ENCODE measurements at regions not wholly inside any gene's neighbourhood (a gene's known extent, or its start where the extent isn't known, plus 50 kb on each side); places are given as distances from the start of the nearest gene placed in this dataset.

DNA sequence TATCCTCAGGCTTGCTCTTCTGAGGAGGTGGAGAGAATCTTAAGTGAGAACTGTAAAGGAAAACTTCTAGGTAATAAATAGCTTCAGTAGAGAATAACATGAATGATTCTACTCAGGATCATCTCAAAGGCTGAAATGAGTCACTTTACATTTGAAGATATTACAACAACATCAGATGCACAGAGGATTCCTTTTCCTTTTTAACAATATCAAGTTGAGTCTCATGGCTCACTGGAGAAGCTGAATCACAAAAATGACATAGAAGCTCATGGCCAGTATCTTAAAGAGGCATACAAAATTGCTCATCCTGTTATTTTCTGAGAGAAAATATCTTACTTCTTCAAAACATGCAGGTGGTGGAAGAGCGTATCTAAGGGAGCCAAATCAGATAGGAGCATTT, 72.5 kb upstream of the EMCN start:
- H3K9ac ChIP-seq (ENCODE audit: low read depth, low read length, poor library complexity): no peak overlapping the region
- no peaks in the 10 kb centered on the region for H3K36me3 ChIP-seq (replicated peaks in 1 of 2; ENCODE audit: control insufficient read depth in 2 of 2, insufficient read depth in 2 of 2, low read length in 2 of 2)
- H2AFZ ChIP-seq (ENCODE audit: low read length): no peak overlapping the region
- H2BK15ac ChIP-seq (ENCODE audit: low read length): no peak overlapping the region
- H3K4ac ChIP-seq (ENCODE audit: low read length): no peak overlapping the region
- no peak overlapping the region for H2AK5ac ChIP-seq (ENCODE audit: low read depth, low read length)
- no peak overlapping the region for H3K4me3 ChIP-seq (ENCODE audit: low read length in 2 of 2)
- no peak for DNase-seq (ENCODE audit: low spot score)
- H4K91ac ChIP-seq (ENCODE audit: low read depth, low read length, poor library complexity): no peak overlapping the region
- no peaks in the 10 kb centered on the region for H3K27me3 ChIP-seq (ENCODE audit: control insufficient read depth in 3 of 3, insufficient read depth in 3 of 3, low read depth in 1 of 3, low read length in 3 of 3)
- H3K4me1 ChIP-seq (ENCODE audit: control insufficient read depth in 2 of 2, insufficient read depth in 1 of 2, low read depth in 1 of 2, low read length in 2 of 2): no peaks in the 10 kb centered on the region
- no peak overlapping the region for H2BK5ac ChIP-seq (ENCODE audit: low read length)
- H3K9me3 ChIP-seq (replicated peaks in 1 of 2; ENCODE audit: control insufficient read depth in 2 of 2, insufficient read depth in 1 of 2, low read depth in 1 of 2, low read length in 2 of 2): no peaks in the 10 kb centered on the region
- H2BK12ac ChIP-seq (ENCODE audit: low read length): no peak overlapping the region
- no peak overlapping the region for H3K27ac ChIP-seq (replicated peaks; ENCODE audit: low read length)
- no peak overlapping the region for H2BK120ac ChIP-seq (ENCODE audit: low read depth, low read length)
- H3K4me2 ChIP-seq (ENCODE audit: insufficient read depth, low read length, poor library complexity, severe bottlenecking): no peak overlapping the region
- no peak overlapping the region for H3K14ac ChIP-seq (ENCODE audit: low read length)
- no peak overlapping the region for H3K23ac ChIP-seq (ENCODE audit: low read depth, low read length, poor library complexity)
- H4K8ac ChIP-seq (ENCODE audit: low read depth, low read length): no peak overlapping the region
- no peaks in the 10 kb centered on the region for H3K79me1 ChIP-seq (ENCODE audit: low read depth, low read length)
- WGBS, 2 donors (ENCODE audit: extremely low coverage in 2 of 2, insufficient read length in 2 of 2, insufficient replicate concordance in 1 of 2): no CpG with 5 or more reads among the region's 1 CpG
- H3K18ac ChIP-seq (ENCODE audit: low read length): no peak overlapping the region

GRCh38 chr4:100588076-100588475, 70.3 kb upstream of the EMCN start:
- no peaks in the 10 kb centered on the region for H3K79me1 ChIP-seq (ENCODE audit: low read depth, low read length)
- no peak for DNase-seq (ENCODE audit: low spot score)
- no peak overlapping the region for H4K91ac ChIP-seq (ENCODE audit: low read depth, low read length, poor library complexity)

DNA sequence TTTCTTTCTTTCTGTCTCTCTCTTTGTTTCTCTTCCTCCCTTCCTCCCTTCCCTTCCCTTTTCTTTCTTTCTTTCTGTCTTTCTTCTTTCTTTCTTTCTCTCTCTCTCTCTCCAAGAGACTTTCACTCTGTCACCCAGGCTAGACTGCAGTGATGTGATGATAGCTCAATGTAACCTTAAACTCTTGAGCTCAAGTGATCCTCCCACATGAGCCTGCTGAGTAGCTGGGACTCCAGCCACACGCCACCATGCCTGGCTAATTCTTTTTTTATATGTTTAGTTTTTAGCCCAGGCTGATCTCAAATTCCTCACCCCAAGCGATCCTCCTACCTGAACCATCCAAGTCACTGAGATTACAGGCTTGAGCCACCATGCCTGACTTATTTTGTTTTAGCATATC, 64.3 kb upstream of the EMCN start:
- Histone ChIP-seq H3K36me3 (replicated peaks in 1 of 2; ENCODE audit: control insufficient read depth in 2 of 2, insufficient read depth in 2 of 2, low read length in 2 of 2) (no peaks in the 10 kb centered on the region), H2BK120ac (ENCODE audit: low read depth, low read length) (no peak overlapping the region), H3K4me1 (ENCODE audit: control insufficient read depth in 2 of 2, insufficient read depth in 1 of 2, low read depth in 1 of 2, low read length in 2 of 2) (no peaks in the 10 kb centered on the region), H2BK5ac (ENCODE audit: low read length) (no peak overlapping the region), H3K27ac (replicated peaks; ENCODE audit: low read length) (no peak overlapping the region), H2AFZ (ENCODE audit: low read length) (no peak overlapping the region), H3K4me2 (ENCODE audit: insufficient read depth, low read length, poor library complexity, severe bottlenecking) (no peak overlapping the region), H3K9ac (ENCODE audit: low read depth, low read length, poor library complexity) (no peak overlapping the region), H3K9me3 (replicated peaks in 1 of 2; ENCODE audit: control insufficient read depth in 2 of 2, insufficient read depth in 1 of 2, low read depth in 1 of 2, low read length in 2 of 2) (no peaks in the 10 kb centered on the region), H2AK5ac (ENCODE audit: low read depth, low read length) (no peak overlapping the region), H3K23ac (ENCODE audit: low read depth, low read length, poor library complexity) (no peak overlapping the region), H3K4ac (ENCODE audit: low read length) (no peak overlapping the region), H2BK12ac (ENCODE audit: low read length) (no peak overlapping the region), H3K4me3 (ENCODE audit: low read length in 2 of 2) (no peak overlapping the region), H3K18ac (ENCODE audit: low read length) (no peak overlapping the region), H2BK15ac (ENCODE audit: low read length) (no peak overlapping the region), H3K27me3 (ENCODE audit: control insufficient read depth in 3 of 3, insufficient read depth in 3 of 3, low read depth in 1 of 3, low read length in 3 of 3) (no peaks in the 10 kb centered on the region), H3K79me1 (ENCODE audit: low read depth, low read length) (no peaks in the 10 kb centered on the region), H3K14ac (ENCODE audit: low read length) (no peak overlapping the region), H4K91ac (ENCODE audit: low read depth, low read length, poor library complexity) (no peak overlapping the region), H4K8ac (ENCODE audit: low read depth, low read length) (no peak overlapping the region)
- DNase-seq (ENCODE audit: low spot score): no peak
- WGBS, 2 donors (ENCODE audit: extremely low coverage in 2 of 2, insufficient read length in 2 of 2, insufficient replicate concordance in 1 of 2): no CpG with 5 or more reads among the region's 2 CpGs

More at GRCh38 chr4:100588076-100588475, 70.3 kb upstream of the EMCN start:
- Histone ChIP-seq H3K27ac (replicated peaks; ENCODE audit: low read length) (no peak overlapping the region), H3K18ac (ENCODE audit: low read length) (no peak overlapping the region), H3K4me3 (ENCODE audit: low read length in 2 of 2) (no peak overlapping the region), H3K36me3 (replicated peaks in 1 of 2; ENCODE audit: control insufficient read depth in 2 of 2, insufficient read depth in 2 of 2, low read length in 2 of 2) (no peaks in the 10 kb centered on the region), H2BK12ac (ENCODE audit: low read length) (no peak overlapping the region), H3K4me1 (ENCODE audit: control insufficient read depth in 2 of 2, insufficient read depth in 1 of 2, low read depth in 1 of 2, low read length in 2 of 2) (no peaks in the 10 kb centered on the region), H3K9me3 (replicated peaks in 1 of 2; ENCODE audit: control insufficient read depth in 2 of 2, insufficient read depth in 1 of 2, low read depth in 1 of 2, low read length in 2 of 2) (no peaks in the 10 kb centered on the region), H3K4ac (ENCODE audit: low read length) (no peak overlapping the region), H3K14ac (ENCODE audit: low read length) (no peak overlapping the region), H3K27me3 (ENCODE audit: control insufficient read depth in 3 of 3, insufficient read depth in 3 of 3, low read depth in 1 of 3, low read length in 3 of 3) (no peaks in the 10 kb centered on the region), H3K4me2 (ENCODE audit: insufficient read depth, low read length, poor library complexity, severe bottlenecking) (no peak overlapping the region), H3K23ac (ENCODE audit: low read depth, low read length, poor library complexity) (no peak overlapping the region), H2AK5ac (ENCODE audit: low read depth, low read length) (no peak overlapping the region), H2BK15ac (ENCODE audit: low read length) (no peak overlapping the region), H2AFZ (ENCODE audit: low read length) (no peak overlapping the region), H4K8ac (ENCODE audit: low read depth, low read length) (no peak overlapping the region), H3K9ac (ENCODE audit: low read depth, low read length, poor library complexity) (no peak overlapping the region), H2BK5ac (ENCODE audit: low read length) (no peak overlapping the region), H2BK120ac (ENCODE audit: low read depth, low read length) (no peak overlapping the region)
- WGBS, 2 donors (ENCODE audit: extremely low coverage in 2 of 2, insufficient read length in 2 of 2, insufficient replicate concordance in 1 of 2): no CpG with 5 or more reads among the region's 3 CpGs

DNA sequence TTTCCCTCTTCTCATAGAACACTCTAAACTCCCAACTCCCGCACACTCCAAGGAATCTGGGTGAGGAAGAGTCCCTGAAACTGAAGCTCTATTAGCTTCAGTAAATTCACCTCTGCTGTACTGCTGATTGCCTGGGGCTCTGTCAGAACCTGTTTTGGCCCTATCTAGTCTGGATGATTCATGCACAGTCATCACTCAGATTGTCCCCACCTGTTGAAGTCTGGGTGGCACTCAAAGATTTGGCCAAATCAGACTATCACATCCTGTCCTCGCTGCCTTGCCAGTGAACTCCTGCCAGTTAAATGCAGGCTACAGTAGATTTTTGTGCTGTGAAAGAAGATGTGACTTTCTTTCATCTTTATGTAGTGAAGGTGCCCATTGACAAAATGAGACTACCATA, 63.5 kb upstream of the EMCN start:
- no peak overlapping the region for H2BK15ac ChIP-seq (ENCODE audit: low read length)

More for the DNA sequence above, 63.5 kb upstream of the EMCN start:
- no peaks in the 10 kb centered on the region for H3K27me3 ChIP-seq (ENCODE audit: control insufficient read depth in 3 of 3, insufficient read depth in 3 of 3, low read depth in 1 of 3, low read length in 3 of 3)
- H3K18ac ChIP-seq (ENCODE audit: low read length): no peak overlapping the region
- no peak overlapping the region for H2BK12ac ChIP-seq (ENCODE audit: low read length)
- no peak overlapping the region for H3K4me3 ChIP-seq (ENCODE audit: low read length in 2 of 2)
- H3K9me3 ChIP-seq (replicated peaks in 1 of 2; ENCODE audit: control insufficient read depth in 2 of 2, insufficient read depth in 1 of 2, low read depth in 1 of 2, low read length in 2 of 2): no peaks in the 10 kb centered on the region
- no peak overlapping the region for H2AFZ ChIP-seq (ENCODE audit: low read length)
- no peak overlapping the region for H3K4me2 ChIP-seq (ENCODE audit: insufficient read depth, low read length, poor library complexity, severe bottlenecking)
- no peaks in the 10 kb centered on the region for H3K4me1 ChIP-seq (ENCODE audit: control insufficient read depth in 2 of 2, insufficient read depth in 1 of 2, low read depth in 1 of 2, low read length in 2 of 2)
- no peak overlapping the region for H2BK120ac ChIP-seq (ENCODE audit: low read depth, low read length)
- no peak overlapping the region for H2BK5ac ChIP-seq (ENCODE audit: low read length)
- no peaks in the 10 kb centered on the region for H3K79me1 ChIP-seq (ENCODE audit: low read depth, low read length)
- no peak overlapping the region for H4K91ac ChIP-seq (ENCODE audit: low read depth, low read length, poor library complexity)
- H4K8ac ChIP-seq (ENCODE audit: low read depth, low read length): no peak overlapping the region
- DNase-seq (ENCODE audit: low spot score): no peak
- no peaks in the 10 kb centered on the region for H3K36me3 ChIP-seq (replicated peaks in 1 of 2; ENCODE audit: control insufficient read depth in 2 of 2, insufficient read depth in 2 of 2, low read length in 2 of 2)
- H2AK5ac ChIP-seq (ENCODE audit: low read depth, low read length): no peak overlapping the region
- no peak overlapping the region for H3K14ac ChIP-seq (ENCODE audit: low read length)
- no CpG with 5 or more reads among the region's 2 CpGs for WGBS, 2 donors (ENCODE audit: extremely low coverage in 2 of 2, insufficient read length in 2 of 2, insufficient replicate concordance in 1 of 2)
- H3K4ac ChIP-seq (ENCODE audit: low read length): no peak overlapping the region
- no peak overlapping the region for H3K9ac ChIP-seq (ENCODE audit: low read depth, low read length, poor library complexity)
- no peak overlapping the region for H3K23ac ChIP-seq (ENCODE audit: low read depth, low read length, poor library complexity)
- H3K27ac ChIP-seq (replicated peaks; ENCODE audit: low read length): no peak overlapping the region
